PC-9 (cell line): ENCODE measurements at regions not wholly inside any gene's neighbourhood (a gene's known extent, or its start where the extent isn't known, plus 50 kb on each side); places are given as distances from the start of the nearest gene placed in this dataset.

Source experiments
- BruUV-seq: library from RNA; stranded (reverse); fragments of 400-500 nt; replicated peaks from 2 replicates; lab custom pipeline; 2021; lab: Mats Ljungman, UMichigan
- CTCF ChIA-PET: fragments of 300-600 bp; sonication (Branson Sonifier 250); formaldehyde crosslinking; loops from one replicate; lab custom pipeline; 2022; ENCODE audit warnings: antibody characterized with exemption; lab: Charles Lee
- POLR2A ChIA-PET: fragments of 300-600 bp; sonication (Branson Sonifier 250); formaldehyde crosslinking; loops from one replicate; lab custom pipeline; 2022; ENCODE audit warnings: antibody characterized with exemption; ENCODE audit not compliant: unreplicated experiment; lab: Charles Lee
- DNase-seq, 2 experiments: peaks; one replicate each; pipeline versions ENCODE4 v3.0.0 to v3.0.0-alpha.2; 2015 to 2022; ENCODE audit warnings: mixed read lengths in 1 of 2
- H2AFZ ChIP-seq: fragments of 200-600 bp; sonication (generic); 2 replicates; pipeline ENCODE4 v1.8.1; 2017; ENCODE audit warnings: antibody characterized with exemption
- H3F3A ChIP-seq: fragments of 200-600 bp; sonication (generic); 2 replicates; pipeline ENCODE4 v1.8.1; 2017; ENCODE audit warnings: antibody characterized with exemption, mild to moderate bottlenecking, low read depth; ENCODE audit not compliant: insufficient read depth
- H3K27ac ChIP-seq: fragments of 200-600 bp; sonication (generic); 2 replicates; pipeline ENCODE4 v1.6.1; 2016; ENCODE audit warnings: mixed run types
- H3K27me3 ChIP-seq: fragments of 200-600 bp; sonication (generic); 2 replicates; pipeline ENCODE4 v1.6.1; 2016; ENCODE audit warnings: low read depth, mixed run types; ENCODE audit not compliant: insufficient read depth
- H3K36me3 ChIP-seq: fragments of 200-600 bp; sonication (generic); 2 replicates; pipeline ENCODE4 v1.6.1; 2016; ENCODE audit warnings: low read depth, mixed run types
- H3K4me1 ChIP-seq: fragments of 200-600 bp; sonication (generic); replicated peaks from 2 replicates; pipeline ENCODE4 v1.6.1; 2016; ENCODE audit warnings: mixed run types; ENCODE audit not compliant: insufficient read depth
- H3K4me2 ChIP-seq: fragments of 200-600 bp; sonication (generic); 2 replicates; pipeline ENCODE4 v1.6.1; 2017; ENCODE audit warnings: mixed run types
- H3K4me3 ChIP-seq: fragments of 200-600 bp; sonication (generic); 2 replicates; pipeline ENCODE4 v1.6.1; 2016; ENCODE audit warnings: mixed run types
- H3K79me2 ChIP-seq: fragments of 200-600 bp; sonication (generic); 2 replicates; pipeline ENCODE4 v1.6.1; 2017; ENCODE audit warnings: low read depth, mixed run types
- H3K9me2 ChIP-seq: fragments of 200-600 bp; sonication (generic); 2 replicates; pipeline ENCODE4 v1.8.1; 2017; ENCODE audit warnings: mild to moderate bottlenecking; ENCODE audit not compliant: insufficient read depth
- H3K9me3 ChIP-seq: fragments of 200-600 bp; sonication (generic); 2 replicates; pipeline ENCODE4 v1.8.1; 2016; ENCODE audit warnings: low read depth; ENCODE audit not compliant: insufficient read depth
- H4K20me1 ChIP-seq: fragments of 200-600 bp; sonication (generic); 2 replicates; pipeline ENCODE4 v1.8.1; 2017; ENCODE audit not compliant: insufficient read depth
- CTCF ChIP-seq: fragments of 200-600 bp; sonication (generic); conservative IDR thresholded peaks from 2 replicates; pipeline ENCODE4 v1.6.1; 2017; ENCODE audit warnings: mixed run types, antibody characterized with exemption, mild to moderate bottlenecking, moderate library complexity
- EZH2 ChIP-seq: fragments of 200-600 bp; sonication (generic); IDR thresholded peaks from 2 replicates; pipeline ENCODE4 v1.8.0; 2017; ENCODE audit warnings: antibody characterized with exemption, low read depth
- intact Hi-C: fragments of 100-400 bp; cut with micrococcal nuclease; formaldehyde crosslinking; loops from one replicate; pipeline ENCODE4 v1.10.0; 2022; ENCODE audit not compliant: unreplicated experiment

DNA sequence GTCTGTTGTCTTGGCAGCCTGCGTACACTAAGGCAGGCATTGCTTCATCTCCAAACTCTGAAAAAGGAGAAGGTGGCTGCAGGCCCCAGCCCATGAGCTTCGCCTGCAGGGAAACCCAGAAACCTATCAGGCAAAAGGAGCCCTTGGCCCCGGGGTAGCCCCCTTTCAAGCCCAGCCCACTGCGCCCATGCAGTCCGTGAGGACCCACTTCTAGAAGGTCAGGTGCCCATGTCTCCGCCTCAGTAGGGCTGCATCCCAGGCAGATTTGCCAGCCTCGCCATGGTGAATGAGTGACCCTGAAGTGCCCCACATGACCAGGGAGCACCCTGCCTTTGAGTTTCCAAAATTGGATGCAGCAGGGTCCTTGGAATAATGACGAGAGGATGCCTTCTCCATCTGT lies 1158.4 kb downstream of the BRD1 start:
- Histone ChIP-seq H3K27me3 (peaks cover 89% of the 10 kb centered on the region), H4K20me1 (0 out of 2 replicates have a peak, but pooled peaks cover 4% of the 10 kb centered on the region), H3K36me3 (no peaks in the 10 kb centered on the region), H3F3A (no peaks in the 10 kb centered on the region), H2AFZ (no peak overlapping the region), H3K79me2 (no peaks in the 10 kb centered on the region), H3K4me1 (no peaks in the 10 kb centered on the region), H3K9me3 (0 out of 2 replicates have a peak, but pooled peaks cover 5% of the 10 kb centered on the region), H3K27ac (no peak overlapping the region), H3K4me3 (no peak overlapping the region), H3K4me2 (no peak overlapping the region), H3K9me2 (no peaks in the 10 kb centered on the region)
- BruUV-seq, result no TSS peak
- TF ChIP-seq CTCF, result no peak
- DNase-seq, result no peak
- intact Hi-C loops, result no loop called here
- POLR2A ChIA-PET, result no interaction called here
- CTCF ChIA-PET, result no interaction called here

GRCh38 chr22:48667289-48667688 lies 1160.4 kb downstream of the BRD1 start:
- Histone ChIP-seq H3K79me2 (no peaks in the 10 kb centered on the region), H3K27ac (no peak overlapping the region), H3K9me2 (no peaks in the 10 kb centered on the region), H3K27me3 (peaks cover 87% of the 10 kb centered on the region), H3K4me2 (no peak overlapping the region), H3K4me3 (no peak overlapping the region), H4K20me1 (0 out of 2 replicates have a peak, but pooled peaks cover 4% of the 10 kb centered on the region), H3K9me3 (peaks cover 11% of the 10 kb centered on the region), H3K4me1 (no peaks in the 10 kb centered on the region), H3K36me3 (no peaks in the 10 kb centered on the region), H3F3A (no peaks in the 10 kb centered on the region), H2AFZ (no peak overlapping the region)
- TF ChIP-seq CTCF, result no peak
- peak; percentile 90; the same call in 1 of the 2 replicates for TF ChIP-seq EZH2
- ChIA-PET CTCF (no interaction called here), POLR2A (interaction anchor here (0.7 kb wide), 1 partner anchor 798 kb away, joined by 8 read pairs; no protein-coding TSS in a partner anchor)
- no TSS peak for BruUV-seq
- intact Hi-C loops, result no loop called here
- DNase-seq, result no peak

DNA sequence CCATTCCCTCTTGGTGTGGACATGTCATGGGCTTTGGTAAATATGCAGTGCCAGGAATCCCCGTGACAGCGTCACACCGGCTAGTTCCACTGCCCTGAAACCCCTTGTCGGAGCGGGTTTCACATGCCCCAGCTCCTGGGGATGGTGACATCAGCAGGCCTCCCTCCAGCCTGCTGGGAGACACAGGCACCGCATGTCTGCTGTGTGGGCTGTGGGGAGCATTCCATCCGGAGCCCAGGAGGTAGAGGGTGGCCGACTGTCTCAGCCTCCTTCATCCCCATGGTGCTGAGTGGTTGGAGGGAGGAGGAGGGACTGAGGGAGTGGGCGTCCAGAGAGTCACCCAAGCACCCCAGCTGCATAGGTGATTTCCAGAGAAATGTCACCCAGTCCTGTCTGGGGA lies 1161.1 kb downstream of the BRD1 start:
- no peaks in the 10 kb centered on the region for H3F3A ChIP-seq
- H3K27ac ChIP-seq, result no peak overlapping the region
- no peak for TF ChIP-seq CTCF
- TF ChIP-seq EZH2, result no peak
- no peaks in the 10 kb centered on the region for H3K79me2 ChIP-seq
- no peaks in the 10 kb centered on the region for H3K9me2 ChIP-seq
- H3K4me3 ChIP-seq, result no peak overlapping the region
- ChIA-PET POLR2A (no interaction called here), CTCF (no interaction called here)
- H3K4me2 ChIP-seq, result no peak overlapping the region
- no peaks in the 10 kb centered on the region for H3K36me3 ChIP-seq
- H3K4me1 ChIP-seq, result no peaks in the 10 kb centered on the region
- H4K20me1 ChIP-seq, result 0 out of 2 replicates have a peak, but pooled peaks cover 4% of the 10 kb centered on the region
- no peak for DNase-seq
- no TSS peak for BruUV-seq
- no peak overlapping the region for H2AFZ ChIP-seq
- peaks cover 81% of the 10 kb centered on the region for H3K27me3 ChIP-seq
- intact Hi-C loops, result no loop called here
- H3K9me3 ChIP-seq, result peaks cover 11% of the 10 kb centered on the region
